ENCODE measurements at regions not wholly inside any gene's neighbourhood (a gene's known extent, or its start where the extent isn't known, plus 50 kb on each side); places are given as distances from the start of the nearest gene placed in this dataset.

GRCh38 chr12:24252602-24253001, 303.1 kb upstream of the SOX5 start:
- Histone ChIP-seq H3K27me3 (ENCODE audit: control insufficient read depth in 1 of 2, insufficient read depth in 2 of 2, low read length in 2 of 2) (no peaks in the 10 kb centered on the region), H3K27ac (ENCODE audit: low read length) (no peak overlapping the region), H3K4me1 (ENCODE audit: control insufficient read depth, insufficient read depth, low read length) (no peaks in the 10 kb centered on the region), H3K9ac (ENCODE audit: low read length in 2 of 2) (no peak overlapping the region), H3K9me3 (ENCODE audit: control insufficient read depth in 2 of 2, low read length in 2 of 2) (no peaks in the 10 kb centered on the region), H3K4me3 (ENCODE audit: low read length in 2 of 2) (no peak overlapping the region), H3K36me3 (ENCODE audit: control insufficient read depth in 2 of 2, insufficient read depth in 2 of 2, low read length in 2 of 2) (no peaks in the 10 kb centered on the region)

GRCh38 chr12:24246934-24247333, 297.5 kb upstream of the SOX5 start:
- H3K4me3 ChIP-seq (ENCODE audit: low read length in 2 of 2) = no peak overlapping the region
- H3K27me3 ChIP-seq (ENCODE audit: control insufficient read depth in 1 of 2, insufficient read depth in 2 of 2, low read length in 2 of 2) = no peaks in the 10 kb centered on the region
- H3K9me3 ChIP-seq (ENCODE audit: control insufficient read depth in 2 of 2, low read length in 2 of 2) = no peaks in the 10 kb centered on the region
- no peaks in the 10 kb centered on the region for H3K36me3 ChIP-seq (ENCODE audit: control insufficient read depth in 2 of 2, insufficient read depth in 2 of 2, low read length in 2 of 2)
- no peak overlapping the region for H3K9ac ChIP-seq (ENCODE audit: low read length in 2 of 2)
- H3K27ac ChIP-seq (ENCODE audit: low read length) = no peak overlapping the region
- no peaks in the 10 kb centered on the region for H3K4me1 ChIP-seq (ENCODE audit: control insufficient read depth, insufficient read depth, low read length)

- H3K9me3 ChIP-seq (ENCODE audit: control insufficient read depth in 2 of 2, low read length in 2 of 2) = no peaks in the 10 kb centered on the region
- no peak overlapping the region for H3K4me3 ChIP-seq (ENCODE audit: low read length in 2 of 2)
- H3K36me3 ChIP-seq (ENCODE audit: control insufficient read depth in 2 of 2, insufficient read depth in 2 of 2, low read length in 2 of 2) = no peaks in the 10 kb centered on the region
- H3K9ac ChIP-seq (ENCODE audit: low read length in 2 of 2) = no peak overlapping the region
- H3K27ac ChIP-seq (ENCODE audit: low read length) = no peak overlapping the region
- H3K27me3 ChIP-seq (ENCODE audit: control insufficient read depth in 1 of 2, insufficient read depth in 2 of 2, low read length in 2 of 2) = no peaks in the 10 kb centered on the region
- no peaks in the 10 kb centered on the region for H3K4me1 ChIP-seq (ENCODE audit: control insufficient read depth, insufficient read depth, low read length)
Observed at GRCh38 chr12:24246376-24246775, 296.9 kb upstream of the SOX5 start.

- no peaks in the 10 kb centered on the region for H3K36me3 ChIP-seq (ENCODE audit: control insufficient read depth in 2 of 2, insufficient read depth in 2 of 2, low read length in 2 of 2)
- no peak overlapping the region for H3K4me3 ChIP-seq (ENCODE audit: low read length in 2 of 2)
- H3K27me3 ChIP-seq (ENCODE audit: control insufficient read depth in 1 of 2, insufficient read depth in 2 of 2, low read length in 2 of 2) = no peaks in the 10 kb centered on the region
- no peaks in the 10 kb centered on the region for H3K9me3 ChIP-seq (ENCODE audit: control insufficient read depth in 2 of 2, low read length in 2 of 2)
- H3K9ac ChIP-seq (ENCODE audit: low read length in 2 of 2) = no peak overlapping the region
- H3K27ac ChIP-seq (ENCODE audit: low read length) = no peak overlapping the region
- H3K4me1 ChIP-seq (ENCODE audit: control insufficient read depth, insufficient read depth, low read length) = no peaks in the 10 kb centered on the region
Observed at GRCh38 chr12:24244801-24245200, 295.3 kb upstream of the SOX5 start.

- Histone ChIP-seq H3K27ac (ENCODE audit: low read length) (no peak overlapping the region), H3K27me3 (ENCODE audit: control insufficient read depth in 1 of 2, insufficient read depth in 2 of 2, low read length in 2 of 2) (no peaks in the 10 kb centered on the region), H3K9ac (ENCODE audit: low read length in 2 of 2) (no peak overlapping the region), H3K4me3 (ENCODE audit: low read length in 2 of 2) (no peak overlapping the region), H3K36me3 (ENCODE audit: control insufficient read depth in 2 of 2, insufficient read depth in 2 of 2, low read length in 2 of 2) (no peaks in the 10 kb centered on the region), H3K9me3 (ENCODE audit: control insufficient read depth in 2 of 2, low read length in 2 of 2) (no peaks in the 10 kb centered on the region), H3K4me1 (ENCODE audit: control insufficient read depth, insufficient read depth, low read length) (no peaks in the 10 kb centered on the region)
Observed at GRCh38 chr12:24244231-24244630, 294.8 kb upstream of the SOX5 start.

- H3K4me1 ChIP-seq (ENCODE audit: control insufficient read depth, insufficient read depth, low read length) = no peaks in the 10 kb centered on the region
- H3K27ac ChIP-seq (ENCODE audit: low read length) = no peak overlapping the region
- no peak overlapping the region for H3K9ac ChIP-seq (ENCODE audit: low read length in 2 of 2)
- no peaks in the 10 kb centered on the region for H3K27me3 ChIP-seq (ENCODE audit: control insufficient read depth in 1 of 2, insufficient read depth in 2 of 2, low read length in 2 of 2)
- no peak overlapping the region for H3K4me3 ChIP-seq (ENCODE audit: low read length in 2 of 2)
- no peaks in the 10 kb centered on the region for H3K9me3 ChIP-seq (ENCODE audit: control insufficient read depth in 2 of 2, low read length in 2 of 2)
- H3K36me3 ChIP-seq (ENCODE audit: control insufficient read depth in 2 of 2, insufficient read depth in 2 of 2, low read length in 2 of 2) = no peaks in the 10 kb centered on the region
Observed at GRCh38 chr12:24240707-24241106, 291.2 kb upstream of the SOX5 start.

GRCh38 chr12:24233519-24234246, 284.2 kb upstream of the SOX5 start:
- H3K4me3 ChIP-seq (ENCODE audit: low read length in 2 of 2) = no peak overlapping the region
- H3K4me1 ChIP-seq (ENCODE audit: control insufficient read depth, insufficient read depth, low read length) = no peaks in the 10 kb centered on the region
- no peak overlapping the region for H3K9ac ChIP-seq (ENCODE audit: low read length in 2 of 2)
- no peaks in the 10 kb centered on the region for H3K36me3 ChIP-seq (ENCODE audit: control insufficient read depth in 2 of 2, insufficient read depth in 2 of 2, low read length in 2 of 2)
- H3K27me3 ChIP-seq (ENCODE audit: control insufficient read depth in 1 of 2, insufficient read depth in 2 of 2, low read length in 2 of 2) = no peaks in the 10 kb centered on the region
- no peak overlapping the region for H3K27ac ChIP-seq (ENCODE audit: low read length)
- H3K9me3 ChIP-seq (ENCODE audit: control insufficient read depth in 2 of 2, low read length in 2 of 2) = peaks cover 0 to 2% of the 10 kb centered on the region in 2 donors

GRCh38 chr12:24232531-24232930, 283.1 kb upstream of the SOX5 start:
- no peaks in the 10 kb centered on the region for H3K27me3 ChIP-seq (ENCODE audit: control insufficient read depth in 1 of 2, insufficient read depth in 2 of 2, low read length in 2 of 2)
- no peak overlapping the region for H3K27ac ChIP-seq (ENCODE audit: low read length)
- H3K9me3 ChIP-seq (ENCODE audit: control insufficient read depth in 2 of 2, low read length in 2 of 2) = peaks cover 0 to 2% of the 10 kb centered on the region in 2 donors
- no peaks in the 10 kb centered on the region for H3K36me3 ChIP-seq (ENCODE audit: control insufficient read depth in 2 of 2, insufficient read depth in 2 of 2, low read length in 2 of 2)
- H3K4me3 ChIP-seq (ENCODE audit: low read length in 2 of 2) = no peak overlapping the region
- H3K4me1 ChIP-seq (ENCODE audit: control insufficient read depth, insufficient read depth, low read length) = no peaks in the 10 kb centered on the region
- no peak overlapping the region for H3K9ac ChIP-seq (ENCODE audit: low read length in 2 of 2)

GRCh38 chr12:24231298-24231697, 281.8 kb upstream of the SOX5 start:
- Histone ChIP-seq H3K36me3 (ENCODE audit: control insufficient read depth in 2 of 2, insufficient read depth in 2 of 2, low read length in 2 of 2) (no peaks in the 10 kb centered on the region), H3K4me1 (ENCODE audit: control insufficient read depth, insufficient read depth, low read length) (no peaks in the 10 kb centered on the region), H3K27me3 (ENCODE audit: control insufficient read depth in 1 of 2, insufficient read depth in 2 of 2, low read length in 2 of 2) (no peaks in the 10 kb centered on the region), H3K9me3 (ENCODE audit: control insufficient read depth in 2 of 2, low read length in 2 of 2) (peaks cover 0 to 2% of the 10 kb centered on the region in 2 donors), H3K9ac (ENCODE audit: low read length in 2 of 2) (no peak overlapping the region), H3K4me3 (ENCODE audit: low read length in 2 of 2) (no peak overlapping the region), H3K27ac (ENCODE audit: low read length) (no peak overlapping the region)

- Histone ChIP-seq H3K36me3 (ENCODE audit: control insufficient read depth in 2 of 2, insufficient read depth in 2 of 2, low read length in 2 of 2) (no peaks in the 10 kb centered on the region), H3K4me1 (ENCODE audit: control insufficient read depth, insufficient read depth, low read length) (no peaks in the 10 kb centered on the region), H3K9ac (ENCODE audit: low read length in 2 of 2) (no peak overlapping the region), H3K27me3 (ENCODE audit: control insufficient read depth in 1 of 2, insufficient read depth in 2 of 2, low read length in 2 of 2) (no peaks in the 10 kb centered on the region), H3K9me3 (ENCODE audit: control insufficient read depth in 2 of 2, low read length in 2 of 2) (peaks cover 0 to 2% of the 10 kb centered on the region in 2 donors), H3K4me3 (ENCODE audit: low read length in 2 of 2) (no peak overlapping the region), H3K27ac (ENCODE audit: low read length) (no peak overlapping the region)
Observed at GRCh38 chr12:24230061-24230701, 280.7 kb upstream of the SOX5 start.

GRCh38 chr12:24229031-24229700, 279.7 kb upstream of the SOX5 start:
- Histone ChIP-seq H3K36me3 (ENCODE audit: control insufficient read depth in 2 of 2, insufficient read depth in 2 of 2, low read length in 2 of 2) (no peaks in the 10 kb centered on the region), H3K27ac (ENCODE audit: low read length) (no peak overlapping the region), H3K4me3 (ENCODE audit: low read length in 2 of 2) (no peak overlapping the region), H3K4me1 (ENCODE audit: control insufficient read depth, insufficient read depth, low read length) (no peaks in the 10 kb centered on the region), H3K9me3 (ENCODE audit: control insufficient read depth in 2 of 2, low read length in 2 of 2) (no peaks in the 10 kb centered on the region), H3K27me3 (ENCODE audit: control insufficient read depth in 1 of 2, insufficient read depth in 2 of 2, low read length in 2 of 2) (no peaks in the 10 kb centered on the region), H3K9ac (ENCODE audit: low read length in 2 of 2) (no peak overlapping the region)
